ENCODE measurements at regions not wholly inside any gene's neighbourhood (a gene's known extent, or its start where the extent isn't known, plus 50 kb on each side); places are given as distances from the start of the nearest gene placed in this dataset.

- no peak overlapping the region for H3K4me3 ChIP-seq (ENCODE audit: low read depth, low read length)
- no peak for TF ChIP-seq CTCF (IDR thresholded peaks at IDR 0.05; ENCODE audit: borderline replicate concordance, insufficient read depth, low read depth, low read length)
Measured at GRCh38 chr6:91428296-91428695, 841.4 kb upstream of the MAP3K7 start.

GRCh38 chr6:91420243-91420642 lies 833.4 kb upstream of the MAP3K7 start:
- no peak overlapping the region for H3K4me3 ChIP-seq (ENCODE audit: low read depth, low read length)
- TF ChIP-seq CTCF (IDR thresholded peaks at IDR 0.05; ENCODE audit: borderline replicate concordance, insufficient read depth, low read depth, low read length) = no peak

- H3K4me3 ChIP-seq (ENCODE audit: low read depth, low read length) = no peak overlapping the region
- TF ChIP-seq CTCF (IDR thresholded peaks at IDR 0.05; ENCODE audit: borderline replicate concordance, insufficient read depth, low read depth, low read length) = no peak
Measured at GRCh38 chr6:91415031-91415605, 828.2 kb upstream of the MAP3K7 start.

- no peak for TF ChIP-seq CTCF (IDR thresholded peaks at IDR 0.05; ENCODE audit: borderline replicate concordance, insufficient read depth, low read depth, low read length)
- H3K4me3 ChIP-seq (ENCODE audit: low read depth, low read length) = no peak overlapping the region
Measured at GRCh38 chr6:91412532-91412931, 825.7 kb upstream of the MAP3K7 start.

- H3K4me3 ChIP-seq (ENCODE audit: low read depth, low read length) = no peak overlapping the region
- TF ChIP-seq CTCF (IDR thresholded peaks at IDR 0.05; ENCODE audit: borderline replicate concordance, insufficient read depth, low read depth, low read length) = no peak
Measured at GRCh38 chr6:91407706-91408105, 820.8 kb upstream of the MAP3K7 start.

- no peak for TF ChIP-seq CTCF (IDR thresholded peaks at IDR 0.05; ENCODE audit: borderline replicate concordance, insufficient read depth, low read depth, low read length)
- no peak overlapping the region for H3K4me3 ChIP-seq (ENCODE audit: low read depth, low read length)
Measured at GRCh38 chr6:91392951-91393350, 806.1 kb upstream of the MAP3K7 start.

- H3K4me3 ChIP-seq (ENCODE audit: low read depth, low read length) = no peak overlapping the region
- no peak for TF ChIP-seq CTCF (IDR thresholded peaks at IDR 0.05; ENCODE audit: borderline replicate concordance, insufficient read depth, low read depth, low read length)
Measured at GRCh38 chr6:91387290-91388059, 800.6 kb upstream of the MAP3K7 start.

All from GM12875 (cell line).